ENCODE measurements at regions not wholly inside any gene's neighbourhood (a gene's known extent, or its start where the extent isn't known, plus 50 kb on each side); places are given as distances from the start of the nearest gene placed in this dataset.

DNA sequence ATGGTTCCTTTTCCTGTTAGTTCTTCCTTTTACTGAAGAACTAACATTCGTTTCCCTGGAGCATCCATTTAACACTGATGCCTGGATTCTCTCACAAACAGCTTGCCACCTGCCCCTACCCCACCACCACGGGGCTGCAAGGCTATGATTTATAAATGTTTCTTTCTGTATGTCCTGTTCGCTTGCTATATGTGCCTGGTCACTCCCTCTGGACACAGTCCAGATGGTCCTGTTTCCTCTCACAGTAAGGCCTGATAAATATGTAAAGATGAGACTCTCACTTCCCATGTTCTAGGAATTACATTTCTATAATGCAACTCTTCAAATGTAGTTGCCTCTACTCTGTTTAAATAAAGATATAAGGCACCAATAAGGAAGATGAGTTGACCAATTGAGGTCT is 146.4 kb upstream of the SHB start:
- no peak for TF ChIP-seq GABPA (IDR thresholded peaks at IDR 0.05; ENCODE audit: borderline replicate concordance, insufficient read depth, low read length)
- TF ChIP-seq TCF12 (IDR thresholded peaks at IDR 0.05; ENCODE audit: low read depth, low read length) = no peak

Data from H1 (cell line).